Tibial nerve (tissue), 4 donors: ENCODE measurements at regions not wholly inside any gene's neighbourhood (a gene's known extent, or its start where the extent isn't known, plus 50 kb on each side); places are given as distances from the start of the nearest gene placed in this dataset.

Experiments
- DNase-seq, 2 donors: peaks; one replicate each; pipeline ENCODE4 v3.0.0-alpha.2; 2019; ENCODE audit warnings: low spot score in 2 of 2
- H3K27ac ChIP-seq, 4 donors: fragments of 200-600 bp; sonication (generic) in 3 of 4; one replicate each; pipeline ENCODE4 v1.5.1; 2017 to 2019; ENCODE audit warnings: mild to moderate bottlenecking in 1 of 4
- H3K27me3 ChIP-seq, 2 donors: fragments of 200-600 bp; sonication (generic) in 1 of 2; one replicate each; pipeline versions ENCODE4 v1.5.1 to v1.6.0; 2017 to 2019
- H3K36me3 ChIP-seq, 3 donors: fragments of 200-600 bp; sonication (generic); one replicate each; pipeline ENCODE4 v1.5.1; 2018 to 2019
- H3K4me1 ChIP-seq, 4 donors: fragments of 200-600 bp; sonication (generic) in 3 of 4; one replicate each; pipeline ENCODE4 v1.5.1; 2017 to 2019
- H3K4me3 ChIP-seq, 4 donors: fragments of 200-600 bp; sonication (generic) in 3 of 4; one replicate each; pipeline ENCODE4 v1.5.1; 2017 to 2019; ENCODE audit warnings: mild to moderate bottlenecking in 1 of 4, moderate library complexity in 1 of 4
- H3K9me3 ChIP-seq, 4 donors: fragments of 200-600 bp; sonication (generic) in 3 of 4; one replicate each; pipeline ENCODE4 v1.5.1; 2017 to 2019
- EP300 ChIP-seq, 2 donors: sonication (generic); formaldehyde crosslinking; IDR thresholded peaks; one replicate each; pipeline ENCODE4 v1.6.1; 2017; ENCODE audit warnings: antibody characterized with exemption in 2 of 2, mild to moderate bottlenecking in 1 of 2
- POLR2A ChIP-seq, 2 donors: fragments of 450-650 bp; IDR thresholded peaks; one replicate each; pipeline ENCODE4 v1.6.1; 2017; ENCODE audit warnings: antibody characterized with exemption in 2 of 2, mild to moderate bottlenecking in 2 of 2, moderate library complexity in 2 of 2
- WGBS, 2 donors: methylation state at CpG; one replicate each; pipeline ENCODE4 v1.1.5; 2018; 5-methylcytosine and 5-hydroxymethylcytosine counted together
- TF ChIP-seq, protein P1 (sequence below), 5 experiments: fragments of 200-600 bp in 3 of 5; fragments of 450-650 bp in 2 of 5; sonication (generic) in 3 of 5; IDR thresholded peaks; one replicate each; pipeline ENCODE4 v1.5.1; 2016 to 2019; ENCODE audit warnings: antibody characterized with exemption in 5 of 5, mild to moderate bottlenecking in 3 of 5, moderate library complexity in 2 of 5

DNA sequence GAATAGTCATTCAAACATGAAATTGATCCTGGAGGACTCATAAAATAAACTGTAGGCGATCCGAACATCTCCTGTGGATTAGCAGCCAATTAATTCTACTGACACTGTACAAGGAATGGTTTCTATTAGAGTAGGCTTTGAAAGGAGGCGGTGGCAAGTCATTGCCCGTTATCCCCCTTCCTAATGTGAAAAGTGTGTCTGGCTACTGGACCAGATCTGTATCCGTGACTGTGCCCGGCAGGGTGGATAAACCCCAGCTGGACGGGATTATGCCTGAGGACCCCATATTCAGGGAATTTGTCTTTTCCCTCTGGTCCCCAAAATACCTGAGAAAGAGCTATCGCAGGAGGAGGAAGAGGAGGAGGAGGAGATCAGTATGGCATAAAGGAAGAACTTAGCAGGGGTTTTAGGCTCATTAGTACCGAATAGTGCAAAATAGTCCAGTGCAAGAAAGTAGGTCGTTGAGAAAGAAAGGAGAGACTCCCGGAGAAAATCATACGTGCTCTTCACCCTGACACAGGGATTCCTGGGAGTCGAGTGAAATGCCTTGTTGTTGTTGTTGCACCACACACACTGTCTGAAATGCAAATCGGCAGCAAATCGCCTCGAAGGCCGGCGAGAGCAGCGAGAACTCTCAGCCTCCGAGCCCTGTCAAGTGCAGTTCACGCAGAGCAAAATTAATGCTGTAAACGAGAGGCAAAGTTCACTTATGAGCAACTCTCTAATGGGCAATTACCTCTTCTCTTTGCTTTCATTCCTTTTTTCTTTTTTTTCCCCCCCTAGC, 178.9 kb upstream of the ARID1B start:
- DNase-seq = no peak
- 58 to 64% methylated on average over 22 of the region's 22 CpGs for WGBS, 2 donors
- Histone ChIP-seq H3K27ac (peak overlapping the region in 1 of 4 donors; percentile 25), H3K4me3 (no peak overlapping the region), H3K27me3 (no peaks in the 10 kb centered on the region), H3K4me1 (peaks cover 0 to 33% (median 5%) of the 10 kb centered on the region in 4 donors), H3K9me3 (no peaks in the 10 kb centered on the region), H3K36me3 (no peaks in the 10 kb centered on the region)
- TF ChIP-seq POLR2A (IDR thresholded peaks at IDR 0.05) (no peak), EP300 (IDR thresholded peaks at IDR 0.05) (no peak)
- TF ChIP-seq, protein P1, sequence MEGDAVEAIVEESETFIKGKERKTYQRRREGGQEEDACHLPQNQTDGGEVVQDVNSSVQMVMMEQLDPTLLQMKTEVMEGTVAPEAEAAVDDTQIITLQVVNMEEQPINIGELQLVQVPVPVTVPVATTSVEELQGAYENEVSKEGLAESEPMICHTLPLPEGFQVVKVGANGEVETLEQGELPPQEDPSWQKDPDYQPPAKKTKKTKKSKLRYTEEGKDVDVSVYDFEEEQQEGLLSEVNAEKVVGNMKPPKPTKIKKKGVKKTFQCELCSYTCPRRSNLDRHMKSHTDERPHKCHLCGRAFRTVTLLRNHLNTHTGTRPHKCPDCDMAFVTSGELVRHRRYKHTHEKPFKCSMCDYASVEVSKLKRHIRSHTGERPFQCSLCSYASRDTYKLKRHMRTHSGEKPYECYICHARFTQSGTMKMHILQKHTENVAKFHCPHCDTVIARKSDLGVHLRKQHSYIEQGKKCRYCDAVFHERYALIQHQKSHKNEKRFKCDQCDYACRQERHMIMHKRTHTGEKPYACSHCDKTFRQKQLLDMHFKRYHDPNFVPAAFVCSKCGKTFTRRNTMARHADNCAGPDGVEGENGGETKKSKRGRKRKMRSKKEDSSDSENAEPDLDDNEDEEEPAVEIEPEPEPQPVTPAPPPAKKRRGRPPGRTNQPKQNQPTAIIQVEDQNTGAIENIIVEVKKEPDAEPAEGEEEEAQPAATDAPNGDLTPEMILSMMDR (IDR thresholded peaks at IDR 0.05) = no peak

DNA sequence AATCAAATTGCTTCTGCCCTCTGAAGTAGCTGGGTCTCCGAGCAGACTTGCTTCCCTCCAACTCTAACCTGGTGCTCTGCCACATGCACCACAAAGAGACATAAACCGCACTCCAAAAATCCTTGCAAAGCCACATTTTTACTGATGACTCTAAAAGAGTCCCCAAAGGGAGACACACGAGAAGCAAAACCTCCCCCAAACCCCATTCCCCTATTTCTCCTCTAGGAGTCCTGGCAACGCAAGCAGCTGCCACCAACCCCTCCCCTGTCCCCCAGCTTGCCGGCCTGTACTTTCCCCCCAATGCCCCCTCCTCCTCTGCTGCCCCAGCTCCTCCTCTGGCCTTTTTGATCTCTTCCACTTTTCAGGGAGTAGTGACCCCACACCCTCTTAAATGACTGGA, 180.1 kb upstream of the ARID1B start:
- H3K36me3 ChIP-seq = no peaks in the 10 kb centered on the region
- H3K4me1 ChIP-seq = peaks cover 0 to 33% (median 5%) of the 10 kb centered on the region in 4 donors
- no peaks in the 10 kb centered on the region for H3K9me3 ChIP-seq
- no peaks in the 10 kb centered on the region for H3K27me3 ChIP-seq
- H3K27ac ChIP-seq = no peak overlapping the region
- 60 to 62% methylated on average over 5 of the region's 5 CpGs for WGBS, 2 donors
- DNase-seq = no peak
- TF ChIP-seq EP300 (IDR thresholded peaks at IDR 0.05) = no peak
- TF ChIP-seq POLR2A (IDR thresholded peaks at IDR 0.05) = no peak
- TF ChIP-seq, protein P1 (IDR thresholded peaks at IDR 0.05) = no peak
- no peak overlapping the region for H3K4me3 ChIP-seq

DNA sequence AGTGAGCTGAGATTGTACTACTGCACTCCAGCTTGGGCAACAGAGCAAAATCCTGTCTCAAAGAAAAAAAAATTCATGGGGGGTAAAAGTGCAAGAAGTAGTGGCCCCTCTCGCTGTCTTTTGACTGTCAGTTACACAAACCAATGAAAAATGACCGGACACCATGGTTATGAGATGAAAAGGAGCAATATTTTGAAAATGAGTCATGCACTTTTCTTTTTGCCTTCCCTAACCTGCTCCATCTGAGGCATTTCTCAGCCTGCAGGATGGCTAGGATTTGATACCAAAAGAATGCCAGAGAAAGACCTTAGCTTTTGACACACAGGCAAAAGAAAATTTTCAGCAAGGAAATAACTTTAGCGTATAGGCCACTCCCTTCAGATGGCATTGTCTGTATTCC, 181.7 kb upstream of the ARID1B start:
- no peaks in the 10 kb centered on the region for H3K9me3 ChIP-seq
- no peaks in the 10 kb centered on the region for H3K27me3 ChIP-seq
- DNase-seq = no peak
- no peak for TF ChIP-seq EP300 (IDR thresholded peaks at IDR 0.05)
- no peak for TF ChIP-seq POLR2A (IDR thresholded peaks at IDR 0.05)
- TF ChIP-seq, protein P1 (IDR thresholded peaks at IDR 0.05) = no peak
- WGBS, 2 donors = 78 to 90% methylated on average over 3 of the region's 3 CpGs
- peaks cover 0 to 17% (median 0%) of the 10 kb centered on the region in 4 donors for H3K4me1 ChIP-seq
- H3K4me3 ChIP-seq = no peak overlapping the region
- no peaks in the 10 kb centered on the region for H3K36me3 ChIP-seq
- H3K27ac ChIP-seq = no peak overlapping the region

DNA sequence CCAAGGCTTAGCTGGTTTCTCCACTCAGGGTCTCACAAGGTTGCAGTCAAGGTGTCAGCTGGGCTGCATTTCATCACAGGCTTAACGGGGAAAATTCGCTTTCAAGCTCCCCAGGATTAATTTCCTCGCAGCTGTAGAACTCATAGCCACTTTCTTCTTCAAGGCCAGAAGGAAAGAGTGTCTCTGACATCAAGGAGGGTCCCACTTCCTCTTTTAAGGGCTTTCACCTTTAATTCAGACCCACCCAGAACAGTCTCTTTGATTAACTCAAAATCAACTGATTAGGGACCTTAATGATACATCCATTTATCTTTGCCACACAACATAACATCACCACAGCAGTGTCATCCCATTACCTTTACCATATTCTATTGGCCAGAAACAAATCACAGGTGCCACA, 183.3 kb upstream of the ARID1B start:
- H3K27ac ChIP-seq = no peak overlapping the region
- no peaks in the 10 kb centered on the region for H3K9me3 ChIP-seq
- no peak overlapping the region for H3K4me3 ChIP-seq
- no peaks in the 10 kb centered on the region for H3K27me3 ChIP-seq
- DNase-seq = no peak
- no peaks in the 10 kb centered on the region for H3K36me3 ChIP-seq
- H3K4me1 ChIP-seq = peaks cover 0 to 6% (median 0%) of the 10 kb centered on the region in 4 donors
- TF ChIP-seq POLR2A (IDR thresholded peaks at IDR 0.05) (no peak), EP300 (IDR thresholded peaks at IDR 0.05) (no peak)
- TF ChIP-seq, protein P1 (IDR thresholded peaks at IDR 0.05) = no peak
- WGBS, 2 donors = 91 to 95% methylated on average over 3 of the region's 3 CpGs

DNA sequence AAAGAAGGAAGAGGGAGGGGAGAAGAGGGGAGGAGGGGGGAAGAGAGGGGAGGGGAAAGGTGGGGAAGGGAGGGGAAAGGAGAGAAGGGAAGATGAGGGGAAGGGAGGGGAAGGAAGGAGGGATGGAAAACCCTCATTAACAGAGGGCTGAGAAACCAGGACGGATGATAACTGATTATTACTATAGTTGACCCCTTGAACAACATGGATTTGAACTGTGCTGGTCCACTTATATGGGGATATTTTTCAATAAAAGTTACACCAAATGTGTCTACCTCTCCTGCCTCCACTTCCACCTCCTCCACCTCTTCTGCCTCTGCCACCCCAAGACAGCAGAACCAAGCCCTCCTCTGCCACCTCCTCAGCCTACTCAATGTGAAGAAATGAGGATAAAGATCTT, 184.1 kb upstream of the ARID1B start:
- Histone ChIP-seq H3K27me3 (no peaks in the 10 kb centered on the region), H3K9me3 (no peaks in the 10 kb centered on the region)
- TF ChIP-seq POLR2A (IDR thresholded peaks at IDR 0.05) (no peak), EP300 (IDR thresholded peaks at IDR 0.05) (no peak)
- TF ChIP-seq, protein P1 (IDR thresholded peaks at IDR 0.05) = no peak

More for the DNA sequence above, 184.1 kb upstream of the ARID1B start:
- H3K27ac ChIP-seq = no peak overlapping the region
- no peak overlapping the region for H3K4me3 ChIP-seq
- DNase-seq = no peak
- 67 to 100% methylated on average over 1 of the region's 1 CpG for WGBS, 2 donors
- H3K36me3 ChIP-seq = no peaks in the 10 kb centered on the region
- H3K4me1 ChIP-seq = peaks cover 0 to 2% (median 0%) of the 10 kb centered on the region in 4 donors
